ENCODE measurements at regions not wholly inside any gene's neighbourhood (a gene's known extent, or its start where the extent isn't known, plus 50 kb on each side); places are given as distances from the start of the nearest gene placed in this dataset.
A peak's percentile ranks its signal among the peaks of the same experiment; 100 is the strongest.

GRCh38 chr18:37640504-37640903 lies 74.9 kb upstream of the CELF4 start:
- Histone ChIP-seq H3K36me3 (no peaks in the 10 kb centered on the region), H3K4me1 (no peaks in the 10 kb centered on the region)
- no peak for ATAC-seq (ENCODE audit: low FRiP score in 2 of 2)

DNA sequence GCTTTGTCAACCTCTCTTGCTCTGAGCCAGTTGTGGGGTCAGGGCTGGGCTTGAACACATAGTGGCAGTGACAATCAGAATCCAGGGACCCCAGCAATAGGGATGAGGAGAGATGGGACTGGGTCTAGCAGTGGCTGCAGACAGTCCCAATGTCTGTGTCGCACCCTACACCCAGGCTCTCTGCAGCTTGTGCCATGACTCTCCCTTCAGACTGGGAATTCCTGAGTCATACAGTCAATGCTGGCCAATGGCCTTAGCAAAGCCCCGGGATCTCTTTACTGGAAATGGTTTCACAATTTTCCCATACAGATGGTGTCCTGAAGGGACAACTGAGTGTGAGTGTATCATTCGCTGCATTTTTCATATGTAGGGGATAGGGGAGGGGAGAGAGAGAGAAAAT lies 74.2 kb upstream of the CELF4 start:
- H3K4me1 ChIP-seq = no peaks in the 10 kb centered on the region
- DNase-seq = no peak
- no peaks in the 10 kb centered on the region for H3K36me3 ChIP-seq
- 88 to 89% methylated on average over 3 of the region's 3 CpGs for WGBS, 2 donors
- no peak overlapping the region for H3K4me3 ChIP-seq
- H3K27ac ChIP-seq = no peak overlapping the region
- H3K27me3 ChIP-seq = no peaks in the 10 kb centered on the region
- H3K9me3 ChIP-seq = peaks cover 0 to 8% (median 4%) of the 10 kb centered on the region in 4 donors
- TF ChIP-seq EP300 (IDR thresholded peaks at IDR 0.05) (no peak), POLR2AphosphoS5 (IDR thresholded peaks at IDR 0.05) (no peak), POLR2A (IDR thresholded peaks at IDR 0.05) (no peak), CTCF (IDR thresholded peaks at IDR 0.05) (no peak)
- ATAC-seq (ENCODE audit: low FRiP score in 2 of 2) = peak in 1 of 2 donors; percentile 47

More at GRCh38 chr18:37640504-37640903, 74.9 kb upstream of the CELF4 start:
- no peak for DNase-seq
- Histone ChIP-seq H3K27me3 (no peaks in the 10 kb centered on the region), H3K9me3 (peaks cover 4 to 8% (median 6%) of the 10 kb centered on the region in 4 donors), H3K4me3 (no peak overlapping the region), H3K27ac (no peak overlapping the region)
- TF ChIP-seq CTCF (IDR thresholded peaks at IDR 0.05) = no peak

DNA sequence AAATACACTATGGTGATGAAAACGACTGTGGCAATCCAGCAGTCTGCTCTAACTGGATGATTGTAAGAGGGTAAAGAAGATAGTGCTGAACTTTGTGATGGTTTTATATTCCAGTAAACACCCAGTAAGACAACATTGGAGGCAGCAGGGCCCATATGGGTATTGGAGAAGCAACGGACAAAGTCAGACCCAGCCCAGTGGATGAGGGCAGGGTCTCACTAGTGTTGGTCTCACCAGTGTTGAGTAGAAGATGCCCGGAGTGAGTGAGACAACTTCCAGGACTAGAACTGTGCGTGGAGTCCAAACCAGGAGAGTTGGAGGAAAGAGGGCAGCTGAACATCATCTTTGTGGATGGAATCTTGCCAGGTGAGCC lies 71.9 kb upstream of the CELF4 start:
- no peak overlapping the region for H3K27ac ChIP-seq
- no peak overlapping the region for H3K4me3 ChIP-seq
- H3K9me3 ChIP-seq = no peaks in the 10 kb centered on the region
- H3K27me3 ChIP-seq = no peaks in the 10 kb centered on the region
- 72 to 80% methylated on average over 4 of the region's 4 CpGs for WGBS, 2 donors
- no peak for ATAC-seq (ENCODE audit: low FRiP score in 2 of 2)
- no peaks in the 10 kb centered on the region for H3K4me1 ChIP-seq
- TF ChIP-seq CTCF (IDR thresholded peaks at IDR 0.05) (no peak), POLR2AphosphoS5 (IDR thresholded peaks at IDR 0.05) (no peak), POLR2A (IDR thresholded peaks at IDR 0.05) (no peak), EP300 (IDR thresholded peaks at IDR 0.05) (no peak)
- H3K36me3 ChIP-seq = no peaks in the 10 kb centered on the region
- no peak for DNase-seq

DNA sequence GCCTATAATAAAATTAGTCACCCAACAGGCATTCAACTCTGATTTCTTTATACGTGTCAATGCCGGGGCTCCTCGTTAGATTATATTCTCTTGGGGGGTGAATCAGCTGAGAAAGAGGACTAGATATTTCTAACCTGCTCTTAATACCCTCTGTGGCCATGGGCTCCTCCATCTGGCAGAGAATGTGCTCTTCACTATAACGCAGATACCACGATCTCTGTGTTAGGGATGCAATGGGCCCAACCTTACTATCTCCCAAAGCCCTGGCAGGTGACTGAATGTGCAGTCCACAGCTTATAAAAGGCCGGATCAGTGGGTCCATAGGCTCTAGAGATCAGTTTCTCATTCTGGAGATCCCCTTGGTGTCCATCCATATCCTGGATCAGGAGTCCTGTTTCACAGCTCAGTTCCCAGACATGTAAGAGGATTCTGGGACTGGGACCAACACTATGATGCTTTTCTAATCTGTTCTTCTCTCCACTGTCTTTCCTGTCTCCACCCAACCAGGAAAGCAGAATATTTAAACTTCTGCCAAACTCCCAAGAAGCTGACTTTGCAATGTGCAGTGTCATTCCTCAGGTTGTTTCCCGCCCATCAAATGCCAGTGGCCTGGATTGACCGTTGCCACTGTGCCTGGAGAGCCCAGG lies 71.4 kb upstream of the CELF4 start:
- no peak overlapping the region for H3K27ac ChIP-seq
- no peaks in the 10 kb centered on the region for H3K27me3 ChIP-seq
- no peak for TF ChIP-seq POLR2AphosphoS5 (IDR thresholded peaks at IDR 0.05)
- TF ChIP-seq CTCF (IDR thresholded peaks at IDR 0.05) = no peak
- no peak for TF ChIP-seq POLR2A (IDR thresholded peaks at IDR 0.05)
- no peak for TF ChIP-seq EP300 (IDR thresholded peaks at IDR 0.05)
- no peaks in the 10 kb centered on the region for H3K4me1 ChIP-seq
- no peak overlapping the region for H3K4me3 ChIP-seq
- ATAC-seq (ENCODE audit: low FRiP score in 2 of 2) (no peak), DNase-seq (no peak)
- 84 to 85% methylated on average over 7 to 8 of the region's 8 CpGs for WGBS, 2 donors
- no peaks in the 10 kb centered on the region for H3K36me3 ChIP-seq
- no peaks in the 10 kb centered on the region for H3K9me3 ChIP-seq

DNA sequence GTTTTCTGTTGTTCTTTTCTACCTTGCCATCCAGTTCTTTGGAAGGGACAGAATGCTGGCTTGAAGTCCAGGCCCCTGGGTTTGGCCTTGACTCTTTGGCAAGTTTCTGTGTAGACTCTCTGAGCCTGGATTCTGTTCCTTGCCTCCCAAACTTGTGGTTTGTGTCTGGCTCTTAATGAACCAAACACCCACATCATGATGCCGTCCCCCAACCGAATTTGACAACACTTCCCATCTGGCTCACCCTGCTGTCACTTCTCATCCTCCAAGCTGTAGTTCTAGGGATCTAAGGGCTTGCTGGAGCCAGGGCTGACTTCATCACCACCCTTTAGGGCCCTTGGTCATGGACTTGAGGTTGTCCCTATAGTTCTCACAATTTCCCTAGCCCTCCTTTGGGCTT lies 68.9 kb upstream of the CELF4 start:
- DNase-seq (no peak), ATAC-seq (ENCODE audit: low FRiP score in 2 of 2) (peak in 1 of 2 donors; percentile 6)
- 97 to 100% methylated on average over 2 of the region's 2 CpGs for whole genome bisulfite sequencing, 2 donors
- no peak overlapping the region for H3K27ac ChIP-seq
- no peak overlapping the region for H3K4me3 ChIP-seq
- no peaks in the 10 kb centered on the region for H3K4me1 ChIP-seq
- H3K36me3 ChIP-seq = no peaks in the 10 kb centered on the region
- no peak for TF ChIP-seq CTCF (IDR thresholded peaks at IDR 0.05)
- no peak for TF ChIP-seq EP300 (IDR thresholded peaks at IDR 0.05)
- TF ChIP-seq POLR2A (IDR thresholded peaks at IDR 0.05) = no peak
- TF ChIP-seq POLR2AphosphoS5 (IDR thresholded peaks at IDR 0.05) = no peak
- no peaks in the 10 kb centered on the region for H3K27me3 ChIP-seq
- H3K9me3 ChIP-seq = no peaks in the 10 kb centered on the region
